Colonic mucosa (tissue), 4 donors: ENCODE measurements at regions not wholly inside any gene's neighbourhood (a gene's known extent, or its start where the extent isn't known, plus 50 kb on each side); places are given as distances from the start of the nearest gene placed in this dataset.

Experiments
- DNase-seq: peaks from one replicate; pipeline ENCODE4 v3.0.0-alpha.2; 2020
- H3K27ac ChIP-seq: fragments of 200-600 bp; one replicate; pipeline ENCODE4 v1.8.0; 2021
- H3K27me3 ChIP-seq: fragments of 200-600 bp; one replicate; pipeline ENCODE4 v1.8.0; 2021
- H3K36me3 ChIP-seq: fragments of 200-600 bp; one replicate; pipeline ENCODE4 v1.8.0; 2021
- H3K4me1 ChIP-seq: fragments of 200-600 bp; one replicate; pipeline ENCODE4 v1.8.0; 2021; ENCODE audit warnings: mild to moderate bottlenecking
- H3K4me3 ChIP-seq: fragments of 200-600 bp; one replicate; pipeline ENCODE4 v1.8.0; 2021
- H3K9ac ChIP-seq, 2 donors: one replicate each; pipeline ENCODE4 v1.7.0; 2013; ENCODE audit warnings: control low read depth in 2 of 2, low read depth in 2 of 2, low read length in 2 of 2
- H3K9me3 ChIP-seq: fragments of 200-600 bp; one replicate; pipeline ENCODE4 v1.8.0; 2021
- intact Hi-C: fragments of 100-400 bp; cut with DNase I; formaldehyde crosslinking; loops from one replicate; pipeline ENCODE4 v1.14.1; 2022
- TF ChIP-seq, protein P1 (sequence below): fragments of 200-600 bp; IDR thresholded peaks from one replicate; pipeline ENCODE4 v1.8.0; 2022; ENCODE audit warnings: antibody characterized with exemption, mild to moderate bottlenecking
- donor health status: healthy.
- donor health status: DM: no; HTN: no; CAD: no.
- donor health status: DM: no; HTN: no; CAD: no.

DNA sequence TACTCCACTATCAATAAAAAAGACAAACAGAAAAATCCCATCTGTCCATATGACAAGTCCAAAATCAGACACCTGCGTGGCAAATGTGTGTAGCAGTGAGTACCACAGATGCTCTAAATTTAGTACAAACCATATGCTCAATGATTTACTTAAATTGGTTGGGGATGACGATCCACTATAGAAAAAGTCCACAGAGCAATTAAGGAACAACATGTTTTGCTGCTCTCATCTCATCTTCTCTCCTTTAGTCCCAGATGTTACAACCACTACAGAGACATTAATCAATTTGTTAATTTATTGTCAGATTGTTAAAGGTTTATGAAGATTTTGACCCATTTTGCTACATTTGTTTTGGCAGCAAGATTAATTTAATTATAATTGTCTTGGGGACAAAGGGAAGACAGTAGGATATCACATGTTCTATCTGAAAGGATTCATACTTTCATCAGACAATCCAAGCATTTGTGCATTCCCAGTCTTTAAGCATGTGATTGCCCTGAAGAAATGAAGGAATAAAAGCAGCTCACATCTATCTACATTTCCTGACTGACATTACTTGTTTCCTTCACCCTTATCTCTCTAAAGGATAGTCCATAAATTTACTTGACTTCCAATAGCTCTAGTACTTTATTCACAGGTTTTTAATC is 2268.1 kb downstream of the PCDH7 start:
- H3K27ac ChIP-seq = no peak overlapping the region
- no peak overlapping the region for H3K9ac ChIP-seq
- no peaks in the 10 kb centered on the region for H3K36me3 ChIP-seq
- H3K9me3 ChIP-seq = no peaks in the 10 kb centered on the region
- TF ChIP-seq, protein P1, sequence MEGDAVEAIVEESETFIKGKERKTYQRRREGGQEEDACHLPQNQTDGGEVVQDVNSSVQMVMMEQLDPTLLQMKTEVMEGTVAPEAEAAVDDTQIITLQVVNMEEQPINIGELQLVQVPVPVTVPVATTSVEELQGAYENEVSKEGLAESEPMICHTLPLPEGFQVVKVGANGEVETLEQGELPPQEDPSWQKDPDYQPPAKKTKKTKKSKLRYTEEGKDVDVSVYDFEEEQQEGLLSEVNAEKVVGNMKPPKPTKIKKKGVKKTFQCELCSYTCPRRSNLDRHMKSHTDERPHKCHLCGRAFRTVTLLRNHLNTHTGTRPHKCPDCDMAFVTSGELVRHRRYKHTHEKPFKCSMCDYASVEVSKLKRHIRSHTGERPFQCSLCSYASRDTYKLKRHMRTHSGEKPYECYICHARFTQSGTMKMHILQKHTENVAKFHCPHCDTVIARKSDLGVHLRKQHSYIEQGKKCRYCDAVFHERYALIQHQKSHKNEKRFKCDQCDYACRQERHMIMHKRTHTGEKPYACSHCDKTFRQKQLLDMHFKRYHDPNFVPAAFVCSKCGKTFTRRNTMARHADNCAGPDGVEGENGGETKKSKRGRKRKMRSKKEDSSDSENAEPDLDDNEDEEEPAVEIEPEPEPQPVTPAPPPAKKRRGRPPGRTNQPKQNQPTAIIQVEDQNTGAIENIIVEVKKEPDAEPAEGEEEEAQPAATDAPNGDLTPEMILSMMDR = no peak
- DNase-seq = no peak
- intact Hi-C loops = no loop called here
- no peaks in the 10 kb centered on the region for H3K4me1 ChIP-seq
- no peaks in the 10 kb centered on the region for H3K27me3 ChIP-seq
- H3K4me3 ChIP-seq = no peak overlapping the region

DNA sequence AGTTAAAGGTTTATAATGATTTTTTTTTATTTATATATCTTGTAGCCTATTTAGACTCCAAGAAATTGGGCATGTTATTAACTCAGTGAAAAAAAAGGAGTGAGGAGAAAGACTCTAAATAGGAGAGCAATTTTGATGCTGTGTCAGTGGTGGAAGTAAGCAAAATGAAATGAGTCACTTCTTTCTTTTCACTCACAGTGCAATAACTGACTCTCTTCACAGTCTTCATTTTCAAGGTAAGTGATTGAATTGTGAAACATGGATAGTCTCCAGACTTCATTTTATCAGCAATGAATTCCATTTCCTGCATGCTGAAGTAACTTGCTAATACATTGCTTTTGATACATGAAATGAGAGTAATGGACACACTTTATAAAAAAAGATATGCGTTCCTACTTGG is 2271.5 kb downstream of the PCDH7 start:
- Histone ChIP-seq H3K9me3 (no peaks in the 10 kb centered on the region), H3K4me3 (no peak overlapping the region), H3K27ac (no peak overlapping the region), H3K4me1 (no peaks in the 10 kb centered on the region), H3K9ac (no peak overlapping the region), H3K27me3 (no peaks in the 10 kb centered on the region), H3K36me3 (no peaks in the 10 kb centered on the region)
- TF ChIP-seq, protein P1 = no peak
- intact Hi-C loops = no loop called here
- no peak for DNase-seq

DNA sequence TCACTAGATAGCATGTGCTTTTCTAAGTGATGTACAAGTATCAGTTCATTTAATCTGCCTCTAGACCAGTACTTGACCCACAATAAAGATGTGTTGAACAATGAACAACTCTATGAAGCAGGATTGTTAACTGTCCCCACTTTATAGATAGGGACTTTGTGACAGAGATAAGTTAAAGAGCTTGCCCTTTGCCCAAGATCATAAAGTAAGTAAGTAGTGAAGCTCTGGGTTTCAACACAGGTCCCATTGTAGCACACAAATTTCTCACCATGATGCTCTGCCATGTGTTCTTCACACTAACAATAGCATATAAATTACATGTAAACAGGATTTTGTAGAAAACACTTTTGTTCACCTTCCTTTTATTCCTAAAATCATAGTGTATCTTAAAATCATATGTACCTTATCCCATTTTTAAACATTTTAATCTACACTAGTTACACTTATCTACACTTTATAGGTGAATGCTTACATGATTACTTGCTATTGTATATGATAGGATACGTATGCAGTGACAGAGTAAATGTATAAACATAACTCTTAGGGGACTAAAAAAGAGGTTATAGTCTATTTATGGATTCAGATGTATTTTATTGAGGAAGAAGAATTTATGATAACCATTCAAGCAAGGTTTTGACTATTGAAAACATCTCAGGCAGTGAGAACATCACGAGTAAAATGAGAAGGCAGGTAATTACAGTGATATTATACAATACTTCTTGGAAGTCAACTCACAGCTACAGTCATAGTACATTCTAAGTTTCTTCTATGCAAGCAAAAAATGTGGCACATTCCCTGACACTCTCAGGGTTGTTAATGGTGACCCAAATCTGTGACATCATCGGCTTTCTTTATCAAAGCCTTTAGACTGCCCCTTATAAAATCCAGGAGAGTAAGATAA is 2275.1 kb downstream of the PCDH7 start:
- no peak overlapping the region for H3K4me3 ChIP-seq
- no peak overlapping the region for H3K9ac ChIP-seq
- TF ChIP-seq, protein P1 = no peak
- H3K27me3 ChIP-seq = no peaks in the 10 kb centered on the region
- peak; percentile 18 for DNase-seq
- no peaks in the 10 kb centered on the region for H3K4me1 ChIP-seq
- intact Hi-C loops = no loop called here
- no peak overlapping the region for H3K27ac ChIP-seq
- H3K9me3 ChIP-seq = no peaks in the 10 kb centered on the region
- H3K36me3 ChIP-seq = no peaks in the 10 kb centered on the region

DNA sequence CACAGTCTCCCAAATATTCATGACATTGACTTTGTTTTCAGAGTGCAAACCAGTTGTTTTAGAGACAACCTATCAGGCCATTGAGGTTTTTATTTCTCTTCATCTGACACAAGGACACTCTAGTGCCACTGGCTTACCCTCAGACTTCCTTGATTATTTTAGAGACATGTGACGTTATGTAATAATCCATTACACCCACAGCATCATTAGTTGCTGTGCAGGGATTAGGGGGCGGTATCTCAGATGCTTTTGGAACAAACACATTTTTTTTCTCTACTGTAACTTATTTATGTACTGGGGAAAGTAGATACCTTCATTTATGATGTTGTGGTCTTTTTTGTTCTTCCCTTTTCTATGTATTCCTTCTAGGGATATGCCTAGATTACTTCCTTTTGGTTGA is 2293.1 kb downstream of the PCDH7 start:
- Histone ChIP-seq H3K27me3 (no peaks in the 10 kb centered on the region), H3K27ac (no peak overlapping the region), H3K9me3 (no peaks in the 10 kb centered on the region), H3K9ac (no peak overlapping the region), H3K4me1 (no peaks in the 10 kb centered on the region), H3K4me3 (no peak overlapping the region), H3K36me3 (no peaks in the 10 kb centered on the region)
- intact Hi-C loops = no loop called here
- TF ChIP-seq, protein P1 = no peak
- no peak for DNase-seq

DNA sequence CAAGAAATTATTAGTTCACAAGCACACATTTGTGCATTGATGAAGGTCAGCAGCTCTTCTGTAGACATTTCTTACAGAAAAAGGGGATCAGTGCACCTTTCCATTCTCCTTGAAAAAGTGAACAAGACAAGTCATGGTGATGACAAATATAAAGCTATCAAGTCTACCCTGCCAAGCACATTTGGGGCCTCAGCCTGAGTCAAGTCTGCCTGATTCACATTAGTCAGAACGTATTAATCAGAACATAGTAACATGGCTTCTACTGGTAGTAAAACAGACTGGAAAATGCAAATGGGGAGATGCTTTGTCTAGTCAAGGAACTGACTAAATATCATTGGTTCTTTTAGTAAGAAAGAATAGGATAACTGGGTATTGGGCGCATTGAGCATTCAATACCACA is 2305.1 kb downstream of the PCDH7 start:
- intact Hi-C loops = no loop called here
- no peak for DNase-seq
- H3K36me3 ChIP-seq = no peaks in the 10 kb centered on the region

More for the DNA sequence above, 2305.1 kb downstream of the PCDH7 start:
- no peaks in the 10 kb centered on the region for H3K9me3 ChIP-seq
- H3K27ac ChIP-seq = no peak overlapping the region
- H3K27me3 ChIP-seq = no peaks in the 10 kb centered on the region
- H3K9ac ChIP-seq = no peak overlapping the region
- TF ChIP-seq, protein P1 = no peak
- H3K4me3 ChIP-seq = no peak overlapping the region
- no peaks in the 10 kb centered on the region for H3K4me1 ChIP-seq
